Thoracic aorta (tissue), 2 donors: ENCODE measurements at regions not wholly inside any gene's neighbourhood (a gene's known extent, or its start where the extent isn't known, plus 50 kb on each side); places are given as distances from the start of the nearest gene placed in this dataset.

ENCODE experiments used
- ATAC-seq: fragments of 150-250 bp; one replicate; pipeline ENCODE4 v1.8.0; 2017; ENCODE audit warnings: low read depth; ENCODE audit not compliant: insufficient number of reproducible peaks, low FRiP score
- DNase-seq: peaks from one replicate; pipeline ENCODE4 v3.0.0-alpha.2; 2020; ENCODE audit warnings: low spot score
- H3K27ac ChIP-seq, 2 donors: fragments of 200-600 bp; sonication (generic); 1 replicate in 1 of 2; 2 replicates in 1 of 2; pipeline ENCODE4 v1.5.1; 2016; ENCODE audit warnings: mild to moderate bottlenecking in 2 of 2, moderate library complexity in 2 of 2
- H3K27me3 ChIP-seq: fragments of 200-600 bp; sonication (generic); replicated peaks from 2 replicates; pipeline ENCODE4 v1.6.0; 2016; ENCODE audit warnings: mild to moderate bottlenecking; ENCODE audit not compliant: insufficient read depth
- H3K36me3 ChIP-seq: fragments of 200-600 bp; sonication (generic); one replicate; pipeline ENCODE4 v1.5.1; 2016
- H3K4me1 ChIP-seq, 2 donors: fragments of 200-600 bp; sonication (generic); 1 replicate in 1 of 2; 2 replicates in 1 of 2; pipeline versions ENCODE4 v1.5.1 to v1.6.0; 2016; ENCODE audit warnings: low read depth in 2 of 2, mild to moderate bottlenecking in 1 of 2; ENCODE audit not compliant: control insufficient read depth in 1 of 2
- H3K4me3 ChIP-seq: fragments of 200-600 bp; sonication (generic); 2 replicates; pipeline ENCODE4 v1.5.1; 2016; ENCODE audit warnings: mild to moderate bottlenecking
- H3K9me3 ChIP-seq: fragments of 200-600 bp; sonication (generic); 2 replicates; pipeline ENCODE4 v1.5.1; 2016
- CTCF ChIP-seq: fragments of 200-600 bp; sonication (generic); IDR thresholded peaks from one replicate; pipeline ENCODE4 v1.5.1; 2019; ENCODE audit warnings: antibody characterized with exemption

GRCh38 chr2:103167599-103167998, 405.8 kb downstream of the TMEM182 start:
- H3K27me3 ChIP-seq = no peaks in the 10 kb centered on the region
- H3K4me1 ChIP-seq = no peaks in the 10 kb centered on the region
- no peak overlapping the region for H3K27ac ChIP-seq
- H3K4me3 ChIP-seq = no peak overlapping the region
- DNase-seq (no peak), ATAC-seq (no peak)
- H3K9me3 ChIP-seq = no peaks in the 10 kb centered on the region
- no peak for TF ChIP-seq CTCF
- no peaks in the 10 kb centered on the region for H3K36me3 ChIP-seq

- ATAC-seq = no peak
- H3K4me3 ChIP-seq = no peak overlapping the region
- TF ChIP-seq CTCF = no peak
Observed at GRCh38 chr2:103169861-103170260, 408.0 kb downstream of the TMEM182 start.

GRCh38 chr2:103172821-103173220, 411.0 kb downstream of the TMEM182 start:
- Histone ChIP-seq H3K9me3 (no peaks in the 10 kb centered on the region), H3K27me3 (no peaks in the 10 kb centered on the region), H3K36me3 (no peaks in the 10 kb centered on the region), H3K27ac (no peak overlapping the region), H3K4me3 (no peak overlapping the region), H3K4me1 (no peaks in the 10 kb centered on the region)
- DNase-seq = no peak
- no peak for TF ChIP-seq CTCF
- no peak for ATAC-seq

More at GRCh38 chr2:103169861-103170260, 408.0 kb downstream of the TMEM182 start:
- no peak for DNase-seq
- H3K27ac ChIP-seq = no peak overlapping the region
- H3K36me3 ChIP-seq = no peaks in the 10 kb centered on the region
- no peaks in the 10 kb centered on the region for H3K27me3 ChIP-seq
- H3K9me3 ChIP-seq = no peaks in the 10 kb centered on the region
- H3K4me1 ChIP-seq = no peaks in the 10 kb centered on the region

- no peak for TF ChIP-seq CTCF
- H3K27ac ChIP-seq = no peak overlapping the region
Observed at GRCh38 chr2:103174711-103175110, 412.9 kb downstream of the TMEM182 start.

GRCh38 chr2:103176294-103176915, 414.6 kb downstream of the TMEM182 start:
- H3K27ac ChIP-seq = no peak overlapping the region
- H3K36me3 ChIP-seq = no peaks in the 10 kb centered on the region
- no peak for TF ChIP-seq CTCF
- H3K27me3 ChIP-seq = no peaks in the 10 kb centered on the region
- no peaks in the 10 kb centered on the region for H3K9me3 ChIP-seq
- H3K4me3 ChIP-seq = no peak overlapping the region
- ATAC-seq (no peak), DNase-seq (no peak)
- no peaks in the 10 kb centered on the region for H3K4me1 ChIP-seq

More at GRCh38 chr2:103174711-103175110, 412.9 kb downstream of the TMEM182 start:
- no peaks in the 10 kb centered on the region for H3K4me1 ChIP-seq
- DNase-seq (no peak), ATAC-seq (no peak)
- H3K27me3 ChIP-seq = no peaks in the 10 kb centered on the region
- H3K9me3 ChIP-seq = no peaks in the 10 kb centered on the region
- no peaks in the 10 kb centered on the region for H3K36me3 ChIP-seq
- no peak overlapping the region for H3K4me3 ChIP-seq
